HCT116 (cell line): ENCODE measurements at regions not wholly inside any gene's neighbourhood (a gene's known extent, or its start where the extent isn't known, plus 50 kb on each side); places are given as distances from the start of the nearest gene placed in this dataset.

Experiments used
- ATAC-seq: fragments of 200-7000 bp; cut with Tn5 transposase; 2 replicates; pipeline ENCODE4 v1.9.1; 2020; ENCODE audit warnings: mild to moderate bottlenecking, moderate library complexity
- BruUV-seq: library from RNA; stranded (reverse); fragments of 400-500 nt; replicated peaks from 2 replicates; lab custom pipeline; 2021; lab: Mats Ljungman, UMichigan
- CTCF ChIA-PET: fragments of 300-600 bp; sonication (Branson Sonifier 250); formaldehyde crosslinking; loops from one replicate; lab custom pipeline; 2021; ENCODE audit warnings: antibody characterized with exemption; lab: Charles Lee
- POLR2A ChIA-PET: fragments of 300-600, 350-600 bp; sonication (Branson Sonifier 250); formaldehyde crosslinking; loops from one replicate; lab custom pipeline; 2021; ENCODE audit warnings: antibody characterized with exemption; lab: Charles Lee
- RAD21 ChIA-PET, 2 experiments: fragments of 300-600 bp; sonication (Branson Sonifier 250); formaldehyde crosslinking; loops; one replicate each; lab custom pipeline; 2023; ENCODE audit warnings: low total read pairs in 2 of 2; ENCODE audit not compliant: uncharacterized antibody in 2 of 2, unreplicated experiment in 2 of 2, low non-redundant PET in 1 of 2; lab: Charles Lee
- DNase-seq: peaks from one replicate; pipeline ENCODE4 v3.0.0-alpha.2; 2010; ENCODE audit warnings: low read depth, low spot score
- H2AFZ ChIP-seq: fragments of 200-600 bp; shearing (Covaris generic), sonication (generic); 2 replicates; pipeline ENCODE4 v1.6.1; 2017; ENCODE audit warnings: low read depth, mixed run types, mixed read lengths, antibody characterized with exemption, low read length; ENCODE audit not compliant: poor library complexity, severe bottlenecking
- H3K27ac ChIP-seq: 2 replicates; pipeline ENCODE4 v1.5.1; 2012; ENCODE audit warnings: low read depth, low read length
- H3K27me3 ChIP-seq: fragments of 200-600 bp; sonication (generic); 2 replicates; pipeline ENCODE4 v1.6.1; 2016; ENCODE audit warnings: mixed run types, low read length, mixed read lengths; ENCODE audit not compliant: insufficient read depth
- H3K36me3 ChIP-seq, 2 experiments: fragments of 200-500 bp in 1 of 2; fragments of 200-600 bp in 1 of 2; sonication (Bioruptor generic) in 1 of 2; sonication (generic) in 1 of 2; 2 replicates each; pipeline versions ENCODE4 v1.5.1 to v1.6.1; 2014 to 2016; ENCODE audit warnings: low read length in 2 of 2, inconsistent platforms in 1 of 2, mixed read lengths in 1 of 2, mixed run types in 1 of 2; ENCODE audit not compliant: insufficient read depth in 2 of 2, control insufficient read depth in 1 of 2
- H3K4me1 ChIP-seq, 2 experiments: fragments of 200-600 bp in 1 of 2; sonication (generic) in 1 of 2; 2 replicates each; pipeline versions ENCODE4 v1.5.1 to v1.6.1; 2012 to 2017; ENCODE audit warnings: low read length in 2 of 2, inconsistent platforms in 1 of 2, mild to moderate bottlenecking in 1 of 2, mixed read lengths in 1 of 2, mixed run types in 1 of 2, moderate library complexity in 1 of 2; ENCODE audit not compliant: insufficient read depth in 2 of 2, control insufficient read depth in 1 of 2
- H3K4me2 ChIP-seq: fragments of 200-600 bp; sonication (generic); 2 replicates; pipeline ENCODE4 v1.6.1; 2017; ENCODE audit warnings: mixed run types, low read length, mixed read lengths
- H3K4me3 ChIP-seq, 2 experiments: fragments of 200-600 bp in 1 of 2; sonication (generic) in 1 of 2; replicated peaks in 1 of 2; 2 replicates each; pipeline ENCODE4 v1.5.1; 2011 to 2016; ENCODE audit warnings: low read length in 2 of 2, control low read depth in 1 of 2, low read depth in 1 of 2, mild to moderate bottlenecking in 1 of 2, mixed read lengths in 1 of 2, mixed run types in 1 of 2
- H3K79me2 ChIP-seq: fragments of 200-600 bp; sonication (generic); 2 replicates; pipeline ENCODE4 v1.6.1; 2017; ENCODE audit warnings: mild to moderate bottlenecking, mixed run types, low read length, moderate library complexity, mixed read lengths; ENCODE audit not compliant: insufficient read depth
- H3K9ac ChIP-seq: fragments of 200-600 bp; sonication (generic); 2 replicates; pipeline ENCODE4 v1.6.1; 2016; ENCODE audit warnings: low read length, mixed read lengths
- H3K9me2 ChIP-seq: fragments of 200-600 bp; sonication (generic), shearing (Covaris generic); 2 replicates; pipeline ENCODE4 v1.6.1; 2017; ENCODE audit warnings: mixed run types, mild to moderate bottlenecking, moderate library complexity; ENCODE audit not compliant: insufficient read depth
- H3K9me3 ChIP-seq, 2 experiments: fragments of 200-500 bp in 1 of 2; fragments of 200-600 bp in 1 of 2; sonication (Bioruptor generic) in 1 of 2; sonication (generic) in 1 of 2; 2 replicates each; pipeline ENCODE4 v1.6.1; 2014 to 2017; ENCODE audit warnings: low read length in 2 of 2, mixed read lengths in 2 of 2, inconsistent platforms in 1 of 2, low read depth in 1 of 2, mild to moderate bottlenecking in 1 of 2, mixed run types in 1 of 2, moderate library complexity in 1 of 2; ENCODE audit not compliant: control insufficient read depth in 1 of 2, insufficient read depth in 1 of 2
- H4K20me1 ChIP-seq: fragments of 200-600 bp; sonication (generic), shearing (Covaris generic); 2 replicates; pipeline ENCODE4 v1.6.1; 2017; ENCODE audit warnings: mixed run types, mild to moderate bottlenecking, moderate library complexity; ENCODE audit not compliant: insufficient read depth
- CBX3 ChIP-seq: IDR thresholded peaks from 2 replicates; pipeline ENCODE4 v1.6.1; 2012; ENCODE audit warnings: low read depth
- CEBPB ChIP-seq: IDR thresholded peaks from 2 replicates; pipeline ENCODE4 v1.6.1; 2012; ENCODE audit warnings: low read depth
- CTCF ChIP-seq, 3 experiments: fragments of 200-600 bp in 1 of 3; sonication (generic) in 1 of 3; IDR thresholded peaks in 2 of 3; conservative IDR thresholded peaks in 1 of 3; 2 replicates each; pipeline ENCODE4 v1.5.1; 2012 to 2017; ENCODE audit warnings: low read depth in 2 of 3, low read length in 2 of 3, antibody characterized with exemption in 1 of 3, borderline replicate concordance in 1 of 3, control low read depth in 1 of 3, mild to moderate bottlenecking in 1 of 3, mixed read lengths in 1 of 3, mixed run types in 1 of 3, moderate library complexity in 1 of 3; ENCODE audit not compliant: insufficient read depth in 1 of 3
- EGR1 ChIP-seq: IDR thresholded peaks from 2 replicates; pipeline ENCODE4 v1.6.1; 2012; ENCODE audit warnings: low read depth
- ELF1 ChIP-seq: IDR thresholded peaks from 2 replicates; pipeline ENCODE4 v1.6.1; 2012; ENCODE audit warnings: low read depth, borderline replicate concordance
- EZH2phosphoT487 ChIP-seq: fragments of 200-600 bp; IDR thresholded peaks from 2 replicates; pipeline ENCODE4 v1.6.1; 2018; ENCODE audit warnings: antibody characterized with exemption, borderline replicate concordance
- MAX ChIP-seq: IDR thresholded peaks from 2 replicates; pipeline ENCODE4 v1.6.1; 2012
- POLR2A ChIP-seq: IDR thresholded peaks from 2 replicates; pipeline ENCODE4 v1.7.0; 2011; ENCODE audit warnings: borderline replicate concordance; ENCODE audit not compliant: insufficient read depth, insufficient read length; ENCODE audit errors: extremely low read depth
- POLR2AphosphoS5 ChIP-seq: IDR thresholded peaks from 2 replicates; pipeline ENCODE4 v1.6.1; 2011; ENCODE audit warnings: mild to moderate bottlenecking, low read depth, low read length, moderate library complexity
- REST ChIP-seq: IDR thresholded peaks from 2 replicates; pipeline ENCODE4 v1.6.1; 2012; ENCODE audit warnings: low read depth
- SP1 ChIP-seq: IDR thresholded peaks from 2 replicates; pipeline ENCODE4 v1.6.1; 2012; ENCODE audit warnings: low read depth
- SRF ChIP-seq: IDR thresholded peaks from 2 replicates; pipeline ENCODE4 v1.6.1; 2012; ENCODE audit warnings: low read depth
- YY1 ChIP-seq: IDR thresholded peaks from 2 replicates; pipeline ENCODE4 v1.6.1; 2011; ENCODE audit warnings: low read length, low read depth, moderate library complexity, mild to moderate bottlenecking; ENCODE audit not compliant: insufficient replicate concordance; ENCODE audit errors: extremely low read depth
- ZNF274 ChIP-seq: fragments of 200-500 bp; sonication (Bioruptor generic); IDR thresholded peaks from 2 replicates; pipeline ENCODE4 v1.6.1; 2014; ENCODE audit warnings: mild to moderate bottlenecking, low read depth, low read length, inconsistent platforms
- intact Hi-C: fragments of 100-400 bp; cut with micrococcal nuclease; formaldehyde crosslinking; loops from 2 replicates; pipeline ENCODE4 v1.10.0; 2022

- Histone ChIP-seq H3K79me2 (no peaks in the 10 kb centered on the region), H3K9me2 (no peaks in the 10 kb centered on the region), H3K27ac (no peak overlapping the region), H3K4me1 (no peaks in the 10 kb centered on the region), H2AFZ (no peak overlapping the region), H3K36me3 (no peaks in the 10 kb centered on the region), H3K4me3 (no peak overlapping the region), H4K20me1 (no peaks in the 10 kb centered on the region), H3K4me2 (no peak overlapping the region), H3K9ac (no peak overlapping the region), H3K27me3 (no peaks in the 10 kb centered on the region), H3K9me3 (peaks cover 8 to 9% of the 10 kb centered on the region in 2 experiments; a peak in 2 of 4 replicates)
- intact Hi-C loops = no loop called here
- RAD21 ChIA-PET = no interaction called here
- no TSS peak for BruUV-seq
- TF ChIP-seq POLR2AphosphoS5 (no peak), ZNF274 (no peak), REST (no peak), POLR2A (no peak), CBX3 (no peak), MAX (no peak)
- ATAC-seq (no peak), DNase-seq (no peak)
- POLR2A ChIA-PET = no interaction called here
- CTCF ChIA-PET = no interaction called here
These were observed 622.5 kb downstream of the PKHD1 start for GRCh38 chr6:51464956-51465355.

GRCh38 chr6:51466427-51466826 lies 621.0 kb downstream of the PKHD1 start:
- BruUV-seq = no TSS peak
- no peaks in the 10 kb centered on the region for H3K36me3 ChIP-seq
- H3K27me3 ChIP-seq = no peaks in the 10 kb centered on the region
- DNase-seq (no peak), ATAC-seq (no peak)
- ChIA-PET CTCF (no interaction called here), POLR2A (no interaction called here), RAD21 (no interaction called here)
- no peak overlapping the region for H3K9ac ChIP-seq
- no peak overlapping the region for H2AFZ ChIP-seq
- H3K9me3 ChIP-seq = peaks cover 5 to 6% of the 10 kb centered on the region in 2 experiments; a peak in 2 of 4 replicates
- H3K27ac ChIP-seq = no peak overlapping the region
- intact Hi-C loops = no loop called here
- no peaks in the 10 kb centered on the region for H3K79me2 ChIP-seq
- H4K20me1 ChIP-seq = no peaks in the 10 kb centered on the region
- H3K9me2 ChIP-seq = no peaks in the 10 kb centered on the region
- no peak overlapping the region for H3K4me3 ChIP-seq
- no peak overlapping the region for H3K4me2 ChIP-seq
- H3K4me1 ChIP-seq = no peaks in the 10 kb centered on the region
- TF ChIP-seq EZH2phosphoT487 = no peak
- no peak for TF ChIP-seq CBX3
- no peak for TF ChIP-seq EGR1
- TF ChIP-seq POLR2AphosphoS5 = no peak
- TF ChIP-seq CEBPB = no peak
- no peak for TF ChIP-seq ZNF274
- no peak for TF ChIP-seq SRF
- no peak for TF ChIP-seq YY1
- TF ChIP-seq ELF1 = no peak
- no peak for TF ChIP-seq CTCF (IDR thresholded peaks at IDR 0.05 in 2 of 3, conservative IDR thresholded peaks at IDR 0.05 in 1 of 3; ENCODE audit: borderline replicate concordance in 1 of 3, insufficient read depth in 1 of 3, low read depth in 2 of 3, low read length in 2 of 3)
- TF ChIP-seq SP1 = no peak
